CD4-positive, alpha-beta T cell treated with Interleukin-4 for 1 hour (primary cell): ENCODE measurements at regions not wholly inside any gene's neighbourhood (a gene's known extent, or its start where the extent isn't known, plus 50 kb on each side); places are given as distances from the start of the nearest gene placed in this dataset.

Experiments used
- DNase-seq, 2 donors: peaks; one replicate each; pipeline ENCODE4 v3.0.0-alpha.2; 2020 to 2022

- no peak for DNase-seq
Observed at GRCh38 chr13:78770601-78771000, 111.6 kb upstream of the OBI1 start.

- DNase-seq, result no peak
Observed at GRCh38 chr13:78768950-78769349, 110.0 kb upstream of the OBI1 start.

- no peak for DNase-seq
Observed at GRCh38 chr13:78764665-78765064, 105.7 kb upstream of the OBI1 start.

- no peak for DNase-seq
Observed at GRCh38 chr13:78762825-78763224, 103.9 kb upstream of the OBI1 start.

GRCh38 chr13:78759704-78760103 is 100.7 kb upstream of the OBI1 start:
- DNase-seq, result no peak

- no peak for DNase-seq
Observed at GRCh38 chr13:78758549-78758948, 99.6 kb upstream of the OBI1 start.

GRCh38 chr13:78753435-78753834 is 94.5 kb upstream of the OBI1 start:
- no peak for DNase-seq

- no peak for DNase-seq
Observed at GRCh38 chr13:78750735-78751134, 91.8 kb upstream of the OBI1 start.

GRCh38 chr13:78743973-78744372 is 85.0 kb upstream of the OBI1 start:
- no peak for DNase-seq

GRCh38 chr13:78742659-78743058 is 83.7 kb upstream of the OBI1 start:
- no peak for DNase-seq

GRCh38 chr13:78736142-78736541 is 77.2 kb upstream of the OBI1 start:
- DNase-seq, result no peak

- DNase-seq, result no peak
Observed at GRCh38 chr13:78732445-78733017, 73.6 kb upstream of the OBI1 start.

- no peak for DNase-seq
Observed at GRCh38 chr13:78722700-78723099, 63.7 kb upstream of the OBI1 start.

GRCh38 chr13:78719367-78719766 is 60.4 kb upstream of the OBI1 start:
- DNase-seq, result no peak

GRCh38 chr13:78714717-78715116 is 55.8 kb upstream of the OBI1 start:
- no peak for DNase-seq

GRCh38 chr13:78712831-78713230 is 53.9 kb upstream of the OBI1 start:
- no peak for DNase-seq

GRCh38 chr13:78709028-78709427 is 50.1 kb upstream of the OBI1 start:
- DNase-seq, result no peak
